H9 (cell line): ENCODE measurements at regions not wholly inside any gene's neighbourhood (a gene's known extent, or its start where the extent isn't known, plus 50 kb on each side); places are given as distances from the start of the nearest gene placed in this dataset.

ENCODE experiments used
- DNase-seq: peaks from one replicate; pipeline ENCODE4 v3.0.0-alpha.2; 2017
- H2AFZ ChIP-seq: one replicate; pipeline ENCODE4 v1.6.1; 2013; ENCODE audit warnings: mild to moderate bottlenecking, low read length, control low read depth, moderate library complexity
- H2AK5ac ChIP-seq: 2 replicates; pipeline ENCODE4 v1.6.1; 2013; ENCODE audit warnings: low read length, control low read depth, mixed read lengths; ENCODE audit not compliant: insufficient read length
- H2BK120ac ChIP-seq: one replicate; pipeline ENCODE4 v1.6.1; 2013; ENCODE audit warnings: low read depth, mild to moderate bottlenecking, low read length, control low read depth, inconsistent platforms; ENCODE audit not compliant: poor library complexity, severe bottlenecking
- H2BK12ac ChIP-seq: 2 replicates; pipeline ENCODE4 v1.6.1; 2013; ENCODE audit warnings: low read length, control low read depth, mixed read lengths, low read depth; ENCODE audit not compliant: insufficient read length
- H2BK15ac ChIP-seq: 2 replicates; pipeline ENCODE4 v1.6.1; 2013; ENCODE audit warnings: low read depth, low read length, control low read depth
- H2BK20ac ChIP-seq: one replicate; pipeline ENCODE4 v1.6.1; 2013; ENCODE audit warnings: low read depth, mild to moderate bottlenecking, low read length, control low read depth, inconsistent platforms; ENCODE audit not compliant: poor library complexity, severe bottlenecking
- H2BK5ac ChIP-seq: 2 replicates; pipeline ENCODE4 v1.6.1; 2013; ENCODE audit warnings: low read length, control low read depth, mixed read lengths; ENCODE audit not compliant: insufficient read length
- H3K14ac ChIP-seq: 2 replicates; pipeline ENCODE4 v1.6.1; 2013; ENCODE audit warnings: low read length, control low read depth; ENCODE audit not compliant: insufficient read depth
- H3K18ac ChIP-seq: 2 replicates; pipeline ENCODE4 v1.6.1; 2013; ENCODE audit warnings: low read depth, mild to moderate bottlenecking, mixed read lengths, low read length, control low read depth; ENCODE audit not compliant: insufficient read length
- H3K23ac ChIP-seq: 2 replicates; pipeline ENCODE4 v1.6.1; 2013; ENCODE audit warnings: low read length, control low read depth, mixed read lengths, low read depth; ENCODE audit not compliant: insufficient read length
- H3K23me2 ChIP-seq: 2 replicates; pipeline ENCODE4 v1.6.1; 2013; ENCODE audit warnings: low read depth, mild to moderate bottlenecking, mixed read lengths, low read length, control low read depth; ENCODE audit not compliant: insufficient read length, poor library complexity, severe bottlenecking
- H3K27ac ChIP-seq: 2 replicates; pipeline ENCODE4 v1.5.1; 2013; ENCODE audit warnings: low read length, control low read depth, mixed read lengths, low read depth; ENCODE audit not compliant: insufficient read length
- H3K27me3 ChIP-seq: 2 replicates; pipeline ENCODE4 v1.6.1; 2013; ENCODE audit warnings: low read length, control low read depth, inconsistent platforms; ENCODE audit not compliant: insufficient read depth
- H3K4ac ChIP-seq: 2 replicates; pipeline ENCODE4 v1.6.1; 2013; ENCODE audit warnings: low read depth, mild to moderate bottlenecking, control low read depth, inconsistent platforms, low read length, moderate library complexity
- H3K4me1 ChIP-seq: 2 replicates; pipeline ENCODE4 v1.6.1; 2013; ENCODE audit warnings: low read length, control low read depth, inconsistent platforms; ENCODE audit not compliant: insufficient read depth
- H3K4me2 ChIP-seq: 2 replicates; pipeline ENCODE4 v1.6.1; 2013; ENCODE audit warnings: low read length, control low read depth, mixed read lengths; ENCODE audit not compliant: insufficient read length, insufficient read depth
- H3K56ac ChIP-seq: 2 replicates; pipeline ENCODE4 v1.6.1; 2013; ENCODE audit warnings: low read depth, mild to moderate bottlenecking, mixed read lengths, low read length, control low read depth; ENCODE audit not compliant: insufficient read length
- H3K79me1 ChIP-seq: 2 replicates; pipeline ENCODE4 v1.6.1; 2013; ENCODE audit warnings: low read depth, mild to moderate bottlenecking, moderate library complexity, low read length, control low read depth, inconsistent platforms; ENCODE audit not compliant: insufficient read depth, poor library complexity, severe bottlenecking
- H3K79me2 ChIP-seq: 2 replicates; pipeline ENCODE4 v1.6.1; 2013; ENCODE audit warnings: low read length, control low read depth, inconsistent platforms; ENCODE audit not compliant: insufficient read depth
- H3K9ac ChIP-seq: 2 replicates; pipeline ENCODE4 v1.6.1; 2013; ENCODE audit warnings: low read length, control low read depth, mixed read lengths; ENCODE audit not compliant: insufficient read length; ENCODE audit errors: extremely low read depth
- H3K9me3 ChIP-seq: one replicate; pipeline ENCODE4 v1.6.1; 2013; ENCODE audit warnings: low read depth, low read length, inconsistent platforms; ENCODE audit not compliant: control insufficient read depth
- H3T11ph ChIP-seq: one replicate; pipeline ENCODE4 v1.6.1; 2013; ENCODE audit warnings: mild to moderate bottlenecking, low read length, control low read depth, inconsistent platforms
- H4K20me1 ChIP-seq: one replicate; pipeline ENCODE4 v1.6.1; 2013; ENCODE audit not compliant: control insufficient read depth, insufficient read length, insufficient read depth
- H4K5ac ChIP-seq: 2 replicates; pipeline ENCODE4 v1.6.1; 2013; ENCODE audit warnings: low read depth, mild to moderate bottlenecking, mixed read lengths, low read length, control low read depth; ENCODE audit not compliant: insufficient read length
- H4K8ac ChIP-seq: replicated peaks from 2 replicates; pipeline ENCODE4 v1.6.1; 2013; ENCODE audit warnings: low read length, control low read depth, mixed read lengths, low read depth; ENCODE audit not compliant: insufficient read length
- H4K91ac ChIP-seq: 2 replicates; pipeline ENCODE4 v1.6.1; 2013; ENCODE audit warnings: low read depth, mild to moderate bottlenecking, moderate library complexity, mixed read lengths, low read length, control low read depth; ENCODE audit not compliant: insufficient read length
- H3K27ac Mint-ChIP-seq, 3 experiments: 2 replicates in 2 of 3; 3 replicates in 1 of 3; pipeline ENCODE4 v1.8.0; 2020 to 2021; ENCODE audit warnings: mixed read lengths in 3 of 3, mild to moderate bottlenecking in 1 of 3, moderate library complexity in 1 of 3
- H3K27me3 Mint-ChIP-seq: 2 replicates; pipeline ENCODE4 v1.8.0; 2021; ENCODE audit warnings: low read depth, mild to moderate bottlenecking, moderate library complexity, mixed read lengths
- H3K36me3 Mint-ChIP-seq, 3 experiments: 2 replicates in 2 of 3; 3 replicates in 1 of 3; pipeline ENCODE4 v1.8.0; 2020 to 2021; ENCODE audit warnings: low read depth in 3 of 3, mixed read lengths in 3 of 3; ENCODE audit not compliant: insufficient read depth in 1 of 3
- H3K4me1 Mint-ChIP-seq, 2 experiments: 2 replicates each; pipeline ENCODE4 v1.8.0; 2020; ENCODE audit warnings: mixed read lengths in 2 of 2
- H3K4me3 Mint-ChIP-seq, 2 experiments: 2 replicates in 1 of 2; 3 replicates in 1 of 2; pipeline ENCODE4 v1.8.0; 2020 to 2021; ENCODE audit warnings: mild to moderate bottlenecking in 2 of 2, mixed read lengths in 2 of 2, moderate library complexity in 1 of 2
- H3K9me3 Mint-ChIP-seq, 2 experiments: 2 replicates in 1 of 2; 3 replicates in 1 of 2; pipeline ENCODE4 v1.8.0; 2020; ENCODE audit warnings: mild to moderate bottlenecking in 2 of 2, mixed read lengths in 2 of 2, moderate library complexity in 1 of 2
- CTCF ChIP-seq: fragments of 200-600 bp; sonication (generic); conservative IDR thresholded peaks from 3 replicates; pipeline ENCODE4 v1.8.0; 2021; ENCODE audit warnings: antibody characterized with exemption, mild to moderate bottlenecking
- WGBS: extraction: QIAGEN DNeasy Blood & Tissue Kit; methylation state at CpG from one replicate; pipeline ENCODE4 v1.1.7; 2013; ENCODE audit warnings: missing lambda C conversion rate, low lambda C conversion rate, mixed read lengths; ENCODE audit not compliant: insufficient read length; ENCODE audit errors: extremely low coverage; 5-methylcytosine and 5-hydroxymethylcytosine counted together

- Mint-ChIP-seq H3K4me1 (peaks cover 0 to 2% of the 10 kb centered on the region in 2 experiments; a peak in 1 of 4 replicates), H3K9me3 (no peaks in the 10 kb centered on the region), H3K36me3 (no peaks in the 10 kb centered on the region), H3K27me3 (no peaks in the 10 kb centered on the region), H3K27ac (no peak overlapping the region), H3K4me3 (no peak overlapping the region)
- Histone ChIP-seq H3K23ac (no peak overlapping the region), H2BK5ac (no peak overlapping the region), H2BK12ac (no peak overlapping the region), H3K79me2 (no peaks in the 10 kb centered on the region), H3K27me3 (no peaks in the 10 kb centered on the region), H3K79me1 (no peaks in the 10 kb centered on the region), H3K18ac (no peak overlapping the region), H2BK20ac (no peak overlapping the region), H3K4me1 (no peaks in the 10 kb centered on the region), H3K14ac (no peak overlapping the region), H3K4ac (no peak overlapping the region), H3T11ph (no peak overlapping the region), H4K8ac (no peak overlapping the region), H4K5ac (no peak overlapping the region), H3K56ac (no peak overlapping the region), H3K4me2 (no peak overlapping the region), H3K9me3 (no peaks in the 10 kb centered on the region), H2AFZ (no peak overlapping the region), H4K20me1 (no peaks in the 10 kb centered on the region), H3K27ac (no peak overlapping the region), H2AK5ac (no peak overlapping the region), H3K23me2 (no peaks in the 10 kb centered on the region), H2BK120ac (no peak overlapping the region), H2BK15ac (no peak overlapping the region), H4K91ac (no peak overlapping the region), H3K9ac (no peak overlapping the region)
- no peak for DNase-seq
- no peak for TF ChIP-seq CTCF
- WGBS = no CpG with 5 or more reads among the region's 1 CpG
These were observed 322.2 kb downstream of the AEBP2 start for GRCh38 chr12:19761463-19761862.
